ENCODE measurements at regions not wholly inside any gene's neighbourhood (a gene's known extent, or its start where the extent isn't known, plus 50 kb on each side); places are given as distances from the start of the nearest gene placed in this dataset.
"Not testable (repeated sequence)": the region's sequence is repeated elsewhere in the genome, so short reads cannot be mapped to it uniquely, and the experiment has no call there.

- Mint-ChIP-seq H3K4me3 (no peak overlapping the region), H3K27me3 (ENCODE audit: insufficient read depth) (no peaks in the 10 kb centered on the region; the same call in 1 of the 2 replicates), H3K4me1 (ENCODE audit: low read depth) (no peaks in the 10 kb centered on the region), H3K9me3 (no peaks in the 10 kb centered on the region; the same call in 1 of the 2 replicates), H3K27ac (no peak overlapping the region), H3K36me3 (ENCODE audit: low read depth) (no peaks in the 10 kb centered on the region)
- no peak for DNase-seq
- no peak for TF ChIP-seq CTCF (IDR thresholded peaks at IDR 0.05)
Observed at GRCh38 chrX:113391875-113392274, 551.2 kb upstream of the AMOT start.

DNA sequence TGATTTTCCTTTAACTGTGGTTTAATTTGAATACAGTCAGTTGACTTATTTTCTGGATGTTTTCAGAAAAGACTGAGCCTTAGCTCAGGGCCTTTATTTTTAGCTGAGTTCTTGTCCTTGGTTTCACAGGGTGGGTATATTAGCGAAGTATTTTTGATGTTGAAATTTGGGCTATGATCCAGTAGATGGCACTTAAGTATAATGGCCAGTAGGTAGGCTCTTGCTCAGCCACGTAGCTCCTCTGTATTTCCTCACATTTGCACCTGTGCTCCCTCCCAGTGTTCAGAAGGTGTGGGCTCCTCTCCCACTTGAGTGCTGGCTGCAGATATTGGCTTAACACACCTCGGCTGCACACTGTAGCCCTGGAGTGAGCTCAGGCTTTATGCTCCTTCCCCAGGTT is 549.9 kb upstream of the AMOT start:
- TF ChIP-seq CTCF (IDR thresholded peaks at IDR 0.05) = no peak
- Mint-ChIP-seq H3K4me1 (ENCODE audit: low read depth) (no peaks in the 10 kb centered on the region), H3K4me3 (no peak overlapping the region), H3K27ac (no peak overlapping the region), H3K36me3 (ENCODE audit: low read depth) (no peaks in the 10 kb centered on the region), H3K27me3 (ENCODE audit: insufficient read depth) (no peaks in the 10 kb centered on the region; the same call in 1 of the 2 replicates), H3K9me3 (no peaks in the 10 kb centered on the region; the same call in 1 of the 2 replicates)
- DNase-seq = no peak

DNA sequence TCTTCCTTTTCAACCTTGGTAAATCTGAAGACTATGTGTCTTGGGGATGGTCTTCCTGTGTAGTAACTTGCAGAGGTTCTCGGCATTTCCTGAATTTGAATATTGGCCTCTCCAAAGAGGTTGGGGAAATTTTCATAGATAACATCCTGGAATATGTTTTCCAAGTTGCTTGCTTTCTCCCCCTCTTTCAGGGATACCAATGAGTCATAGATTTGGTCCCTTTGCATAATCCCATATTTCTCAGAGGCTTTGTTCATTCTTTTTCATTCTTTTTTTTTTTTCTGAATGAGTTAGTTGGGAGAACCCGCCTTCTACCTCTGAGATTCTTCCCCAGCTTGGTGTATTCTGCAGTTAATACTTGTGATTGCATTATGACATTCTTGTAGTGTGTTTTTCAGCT is 549.2 kb upstream of the AMOT start:
- no peaks in the 10 kb centered on the region for H3K36me3 Mint-ChIP-seq (ENCODE audit: low read depth)
- no peak overlapping the region for H3K4me3 Mint-ChIP-seq
- no peaks in the 10 kb centered on the region for H3K4me1 Mint-ChIP-seq (ENCODE audit: low read depth)
- H3K27me3 Mint-ChIP-seq (ENCODE audit: insufficient read depth) = no peaks in the 10 kb centered on the region; the same call in 1 of the 2 replicates
- no peak overlapping the region for H3K27ac Mint-ChIP-seq
- H3K9me3 Mint-ChIP-seq = no peaks in the 10 kb centered on the region; the same call in 1 of the 2 replicates
- no peak for DNase-seq
- no peak for TF ChIP-seq CTCF (IDR thresholded peaks at IDR 0.05)

GRCh38 chrX:113384628-113385027 is 544.0 kb upstream of the AMOT start:
- H3K4me1 Mint-ChIP-seq (ENCODE audit: low read depth) = no peaks in the 10 kb centered on the region
- H3K9me3 Mint-ChIP-seq = no peaks in the 10 kb centered on the region; the same call in 1 of the 2 replicates
- DNase-seq = peak; percentile 34
- H3K27ac Mint-ChIP-seq = no peak overlapping the region
- no peaks in the 10 kb centered on the region for H3K27me3 Mint-ChIP-seq (ENCODE audit: insufficient read depth)
- TF ChIP-seq CTCF (IDR thresholded peaks at IDR 0.05) = no peak
- no peaks in the 10 kb centered on the region for H3K36me3 Mint-ChIP-seq (ENCODE audit: low read depth)
- no peak overlapping the region for H3K4me3 Mint-ChIP-seq

DNA sequence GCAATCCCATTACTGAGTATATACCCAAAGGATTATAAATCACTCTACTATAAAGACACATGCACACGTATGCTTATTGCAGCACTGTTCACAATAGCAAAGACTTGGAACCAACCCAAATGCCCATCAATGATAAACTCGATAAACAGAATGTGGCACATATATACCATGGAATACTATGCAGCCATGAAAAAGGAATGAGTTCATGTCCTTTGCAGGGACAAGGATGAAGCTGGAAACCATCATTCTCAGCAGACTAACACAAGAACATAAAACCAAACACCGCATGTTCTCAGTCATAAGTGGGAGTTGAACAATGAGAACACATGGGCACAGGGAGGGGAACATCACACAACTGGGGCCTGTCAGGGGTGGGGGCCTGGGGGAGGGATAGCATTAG is 532.8 kb upstream of the AMOT start:
- H3K4me3 Mint-ChIP-seq; H3K27me3 Mint-ChIP-seq (ENCODE audit: insufficient read depth); H3K36me3 Mint-ChIP-seq (ENCODE audit: low read depth); H3K9me3 Mint-ChIP-seq; DNase-seq; H3K27ac Mint-ChIP-seq; H3K4me1 Mint-ChIP-seq (ENCODE audit: low read depth): not testable (repeated sequence)

DNA sequence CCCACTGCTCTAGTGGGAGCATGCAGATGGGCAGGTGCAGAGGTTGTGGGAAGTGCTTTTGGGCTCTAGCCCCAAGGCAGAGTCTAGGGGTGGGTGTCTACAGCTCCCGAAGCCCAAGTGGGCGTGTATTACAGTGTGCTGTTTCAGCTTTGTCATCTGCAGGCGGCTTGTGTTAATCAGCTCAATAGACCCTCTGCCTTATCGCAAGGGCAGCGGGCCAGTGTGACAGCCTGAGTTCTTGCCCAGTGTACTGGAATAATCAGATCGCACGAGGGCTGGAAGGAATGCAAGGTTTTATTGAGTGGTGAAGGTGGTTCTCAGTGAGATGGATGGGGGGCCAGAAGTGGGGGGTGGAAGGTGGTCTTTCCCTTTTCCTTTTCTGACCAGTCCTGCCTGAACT is 529.4 kb upstream of the AMOT start:
- no peak overlapping the region for H3K27ac Mint-ChIP-seq
- no peak for TF ChIP-seq CTCF (IDR thresholded peaks at IDR 0.05)
- H3K9me3 Mint-ChIP-seq = no peaks in the 10 kb centered on the region; the same call in 1 of the 2 replicates
- no peak for DNase-seq
- H3K4me3 Mint-ChIP-seq = no peak overlapping the region
- no peaks in the 10 kb centered on the region for H3K27me3 Mint-ChIP-seq (ENCODE audit: insufficient read depth)
- H3K4me1 Mint-ChIP-seq (ENCODE audit: low read depth) = no peaks in the 10 kb centered on the region
- no peaks in the 10 kb centered on the region for H3K36me3 Mint-ChIP-seq (ENCODE audit: low read depth)

All from HFFc6 (cell line).